Esophagus muscularis mucosa (tissue), 3 donors: ENCODE measurements at regions not wholly inside any gene's neighbourhood (a gene's known extent, or its start where the extent isn't known, plus 50 kb on each side); places are given as distances from the start of the nearest gene placed in this dataset.

Experiments
- CTCF ChIP-seq, 3 experiments: fragments of 200-600 bp in 2 of 3; fragments of 450-650 bp in 1 of 3; sonication (generic) in 2 of 3; IDR thresholded peaks; one replicate each; pipeline ENCODE4 v1.5.1; 2017 to 2019; ENCODE audit warnings: antibody characterized with exemption in 3 of 3, mild to moderate bottlenecking in 2 of 3, moderate library complexity in 1 of 3
- POLR2A ChIP-seq: fragments of 450-650 bp; IDR thresholded peaks from one replicate; pipeline ENCODE4 v1.6.1; 2017; ENCODE audit warnings: antibody characterized with exemption, moderate library complexity, mild to moderate bottlenecking, low read depth
- POLR2AphosphoS5 ChIP-seq, 2 donors: sonication (generic); formaldehyde crosslinking; IDR thresholded peaks; one replicate each; pipeline ENCODE4 v1.6.1; 2017; ENCODE audit warnings: antibody characterized with exemption in 2 of 2

DNA sequence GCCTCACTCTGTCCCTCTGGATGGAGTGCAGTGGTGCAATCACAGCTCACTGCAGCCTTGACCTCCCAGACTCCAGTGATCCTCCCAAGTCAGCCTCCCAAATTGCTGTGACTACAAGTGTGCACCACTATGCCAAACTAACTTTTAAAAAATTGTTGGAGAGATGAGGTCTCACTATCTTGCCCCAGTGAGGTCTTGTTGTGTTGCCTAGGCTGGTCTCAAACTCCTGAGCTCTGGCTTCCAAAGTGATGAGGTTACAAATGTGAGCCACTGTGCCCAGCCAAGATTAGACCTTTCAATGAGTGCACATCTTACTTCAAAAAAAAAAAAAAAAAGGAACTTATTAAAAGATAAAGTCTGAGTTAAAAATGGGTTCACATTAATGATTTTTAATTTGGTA, 1838.1 kb upstream of the DEFB115 start:
- TF ChIP-seq CTCF (IDR thresholded peaks at IDR 0.05) (no peak), POLR2A (no peak), POLR2AphosphoS5 (IDR thresholded peaks at IDR 0.05) (no peak)
